Glomerular visceral epithelial cell (primary cell): ENCODE measurements at regions not wholly inside any gene's neighbourhood (a gene's known extent, or its start where the extent isn't known, plus 50 kb on each side); places are given as distances from the start of the nearest gene placed in this dataset.

Experiments
- DNase-seq: peaks from one replicate; pipeline ENCODE4 v3.0.0-alpha.2; 2016; ENCODE audit errors: extremely low spot score

DNA sequence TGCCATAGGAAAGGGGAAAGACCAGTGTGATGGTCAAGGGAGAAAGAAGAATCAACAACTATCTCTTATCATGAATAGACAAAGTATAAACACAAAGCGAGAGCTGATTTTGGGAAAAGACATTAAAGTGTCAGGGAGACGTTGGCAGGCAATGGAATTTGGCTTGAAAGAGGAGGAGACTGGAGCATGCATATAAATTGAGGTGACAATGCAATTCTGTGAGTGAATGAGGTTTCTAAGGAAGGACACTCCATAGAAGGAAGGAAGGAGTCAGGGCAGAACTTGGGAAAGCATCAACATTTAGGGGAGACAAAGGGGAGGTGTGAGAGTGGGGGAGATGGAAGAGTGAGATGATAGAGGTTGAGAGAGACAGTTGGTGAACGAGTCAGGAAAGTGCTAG is 543.0 kb upstream of the TBL1XR1 start:
- no peak for DNase-seq

DNA sequence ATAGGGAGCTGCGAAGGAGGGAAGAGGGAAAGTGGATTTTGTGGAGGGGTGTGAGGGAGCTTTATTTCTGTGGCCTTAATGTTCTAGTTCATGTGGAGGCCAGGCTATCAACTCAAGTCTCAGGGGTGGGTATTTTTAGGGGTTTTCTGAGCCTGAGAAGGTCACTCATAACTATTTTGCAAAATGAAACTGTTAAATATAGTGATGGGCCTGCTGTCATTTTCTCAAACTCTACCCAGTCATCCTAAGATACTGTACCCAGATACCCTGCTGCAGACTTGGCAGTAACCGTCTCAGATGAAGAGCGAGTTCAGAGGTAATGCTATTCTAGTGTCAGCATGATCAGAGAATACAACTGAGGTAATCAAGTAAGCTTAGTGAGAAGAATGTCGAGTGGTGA is 545.0 kb upstream of the TBL1XR1 start:
- DNase-seq, result no peak

DNA sequence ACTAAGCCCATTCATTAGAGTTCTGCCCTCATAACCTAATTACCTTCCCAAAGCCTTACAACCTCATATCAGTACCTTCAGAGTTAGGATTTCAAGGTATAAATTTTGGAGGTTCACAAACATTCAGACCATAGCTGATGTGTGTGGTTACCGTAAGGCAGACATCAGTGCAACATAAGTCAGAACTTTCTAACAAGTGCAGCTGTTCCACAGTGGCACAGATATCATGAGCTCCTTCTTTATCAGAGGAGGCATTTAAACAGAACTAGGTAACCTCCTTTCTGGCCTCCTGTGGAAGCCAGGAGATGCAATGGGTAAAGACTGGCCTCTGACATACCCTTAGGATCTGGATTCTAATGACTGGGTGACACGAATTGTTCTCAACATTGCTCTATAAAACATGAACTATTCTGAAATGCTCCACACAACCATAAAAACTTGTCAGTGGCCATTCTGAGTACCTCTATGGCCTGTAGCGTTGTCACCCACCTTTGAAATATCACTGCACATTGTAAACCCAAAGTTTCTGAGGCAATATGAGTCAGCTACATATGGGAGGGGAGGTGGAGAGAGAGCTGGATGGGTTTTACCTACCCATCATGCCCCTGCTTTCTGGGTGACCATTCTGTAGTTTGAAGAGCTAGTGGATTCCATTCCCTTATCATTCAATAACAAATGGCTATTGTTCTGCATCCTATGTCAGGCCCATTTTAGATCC is 546.0 kb upstream of the TBL1XR1 start:
- no peak for DNase-seq

DNA sequence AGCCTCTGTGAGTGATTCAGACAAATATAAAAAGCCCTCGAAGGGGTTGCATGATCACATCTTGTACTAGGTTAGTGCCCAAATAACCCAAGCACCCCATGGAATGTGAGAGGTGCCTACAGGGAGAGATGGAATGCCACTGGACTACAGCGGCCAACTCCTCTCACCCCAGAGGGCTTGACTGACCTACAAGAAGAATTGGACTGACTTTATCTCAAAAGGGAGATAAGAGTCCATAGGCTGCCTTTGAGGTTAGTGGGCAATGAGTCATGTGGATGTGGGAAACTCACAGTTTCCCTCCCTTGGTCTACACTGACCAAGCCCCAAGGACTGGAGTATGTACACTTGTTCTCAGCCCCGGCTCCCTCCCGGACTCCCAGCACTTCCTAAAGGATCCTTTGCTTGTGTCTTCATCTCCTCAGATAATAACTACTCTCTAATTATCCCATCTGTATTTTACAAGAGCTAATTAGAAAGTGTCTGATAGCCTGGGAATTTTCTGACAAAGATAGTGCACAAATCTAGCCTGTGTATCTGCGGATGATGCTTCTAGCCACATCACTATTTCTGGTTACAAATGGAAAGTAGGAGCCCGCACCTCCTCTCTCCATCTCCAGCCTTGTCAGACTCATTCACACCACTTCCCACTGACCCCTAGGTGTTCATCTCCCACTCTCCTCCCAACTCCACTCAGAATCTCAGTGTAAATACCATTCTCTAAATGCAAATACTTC is 547.8 kb upstream of the TBL1XR1 start:
- peak; percentile 20 for DNase-seq

DNA sequence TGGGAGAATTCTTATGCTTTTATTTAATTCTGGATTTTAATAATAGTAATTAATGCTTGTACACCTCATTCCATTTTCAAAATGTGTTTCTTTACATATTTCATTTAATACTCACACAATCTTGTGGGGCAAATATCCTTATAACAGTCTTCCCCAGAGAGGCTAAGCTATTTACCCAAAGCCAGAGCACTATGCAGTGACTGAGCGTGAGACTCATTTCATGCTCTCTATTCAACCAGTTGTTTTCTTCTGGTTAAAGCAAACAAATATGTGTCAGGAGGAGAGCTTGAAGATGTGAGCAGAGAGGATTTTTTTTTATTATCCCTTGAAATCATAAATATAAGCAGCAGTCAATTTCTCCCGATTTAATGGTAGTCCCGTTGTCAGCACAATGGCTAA is 548.3 kb upstream of the TBL1XR1 start:
- no peak for DNase-seq

DNA sequence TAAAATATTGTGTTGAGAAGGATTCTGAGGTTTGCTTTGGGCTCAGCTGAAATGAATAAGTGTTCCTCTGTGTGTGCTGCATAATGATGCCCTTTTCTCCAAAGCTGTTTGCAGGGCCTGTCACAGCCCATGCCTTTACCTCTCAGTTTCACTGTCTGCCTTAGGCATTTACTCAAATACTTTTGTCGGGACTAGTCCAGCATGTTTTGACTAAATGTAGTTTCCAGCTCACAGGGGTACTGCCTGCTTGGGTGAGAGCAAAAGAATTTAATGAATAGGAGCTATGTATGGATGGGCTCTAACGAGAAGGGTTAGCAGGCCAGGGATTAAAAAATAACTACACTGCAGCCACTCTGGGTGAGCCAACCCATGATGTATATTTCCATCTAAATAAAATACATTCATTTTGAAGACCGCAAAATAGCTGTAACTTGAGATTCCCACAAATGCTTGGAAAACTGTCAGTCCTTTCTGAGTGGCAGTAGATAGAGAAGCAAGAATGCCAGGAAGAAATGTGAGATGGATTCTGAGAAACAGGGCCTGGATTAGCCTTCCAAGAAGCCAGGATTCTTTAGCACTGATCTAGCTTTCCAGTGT is 549.2 kb upstream of the TBL1XR1 start:
- no peak for DNase-seq

DNA sequence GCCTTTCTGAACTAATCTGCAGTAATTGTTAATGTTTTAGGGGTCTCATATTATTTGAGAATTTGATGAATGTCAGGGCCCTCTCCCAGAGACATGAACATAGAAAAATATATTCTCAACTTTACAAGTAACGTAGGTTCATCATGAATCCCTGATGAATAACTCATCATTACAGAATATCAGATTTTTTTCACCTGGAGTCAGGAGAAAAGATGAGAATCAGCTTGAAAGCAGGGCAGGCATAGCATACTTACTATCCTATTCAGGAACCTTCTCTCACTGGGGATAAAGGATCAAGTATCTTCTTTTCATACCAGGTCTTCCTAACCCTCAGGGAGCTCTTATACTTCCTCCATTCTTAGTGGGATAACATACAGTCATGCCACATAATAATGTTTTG is 552.6 kb upstream of the TBL1XR1 start:
- no peak for DNase-seq

DNA sequence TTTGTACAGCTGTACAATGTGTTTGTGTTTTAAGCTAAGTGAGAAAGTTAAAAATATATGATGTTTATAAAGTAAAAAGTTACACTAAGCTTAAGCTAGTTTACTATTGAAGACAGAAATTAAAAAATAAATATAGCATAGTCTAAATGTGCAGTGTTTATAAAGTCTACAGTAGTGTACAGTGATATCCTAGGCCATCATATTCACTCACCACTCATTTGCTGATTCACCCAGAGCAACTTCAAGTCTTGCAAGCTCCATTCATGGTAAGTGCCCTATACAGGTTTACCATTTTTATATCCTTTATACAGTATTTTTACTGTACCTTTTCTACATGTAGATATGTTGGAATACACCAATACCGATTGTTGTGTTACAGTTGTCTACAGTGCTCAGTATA is 553.2 kb upstream of the TBL1XR1 start:
- DNase-seq, result no peak

DNA sequence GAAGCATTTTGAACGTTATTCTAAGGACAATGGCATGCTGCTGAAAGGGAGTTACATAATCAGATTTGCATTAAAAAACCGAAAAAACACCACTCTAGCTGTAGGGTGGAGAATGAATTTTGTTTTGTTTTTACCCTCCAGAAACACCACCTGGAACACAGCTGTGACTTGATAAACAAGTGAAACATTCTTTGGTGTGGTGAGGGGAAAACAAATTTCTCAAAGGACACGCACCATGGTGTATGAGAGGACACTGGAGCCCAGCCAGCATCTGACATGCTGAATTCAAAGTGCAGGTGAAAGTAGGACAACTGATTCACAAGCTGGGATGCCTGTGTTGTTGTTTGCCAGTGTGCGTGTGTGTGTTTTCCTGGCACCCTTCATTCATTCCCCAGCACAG is 554.5 kb upstream of the TBL1XR1 start:
- DNase-seq, result no peak

DNA sequence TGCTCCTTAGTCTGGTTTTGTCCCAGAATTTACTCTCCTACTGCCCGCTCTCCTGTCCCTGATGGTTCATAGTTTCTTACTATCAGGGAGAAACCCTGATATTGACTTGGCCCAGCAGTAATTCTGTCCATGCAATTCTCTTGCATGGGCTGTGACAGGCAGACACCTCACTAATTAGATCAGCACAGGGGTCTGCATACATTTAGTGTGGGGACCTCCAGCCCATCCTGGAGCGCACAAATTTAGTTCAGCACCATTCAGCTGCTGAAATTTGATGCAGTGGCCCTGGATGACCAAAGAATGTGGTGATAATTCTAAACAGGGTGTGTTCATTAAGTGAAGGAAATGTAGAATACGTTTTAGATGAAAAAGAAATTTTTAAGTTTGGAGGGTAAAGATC is 555.5 kb upstream of the TBL1XR1 start:
- DNase-seq, result no peak

DNA sequence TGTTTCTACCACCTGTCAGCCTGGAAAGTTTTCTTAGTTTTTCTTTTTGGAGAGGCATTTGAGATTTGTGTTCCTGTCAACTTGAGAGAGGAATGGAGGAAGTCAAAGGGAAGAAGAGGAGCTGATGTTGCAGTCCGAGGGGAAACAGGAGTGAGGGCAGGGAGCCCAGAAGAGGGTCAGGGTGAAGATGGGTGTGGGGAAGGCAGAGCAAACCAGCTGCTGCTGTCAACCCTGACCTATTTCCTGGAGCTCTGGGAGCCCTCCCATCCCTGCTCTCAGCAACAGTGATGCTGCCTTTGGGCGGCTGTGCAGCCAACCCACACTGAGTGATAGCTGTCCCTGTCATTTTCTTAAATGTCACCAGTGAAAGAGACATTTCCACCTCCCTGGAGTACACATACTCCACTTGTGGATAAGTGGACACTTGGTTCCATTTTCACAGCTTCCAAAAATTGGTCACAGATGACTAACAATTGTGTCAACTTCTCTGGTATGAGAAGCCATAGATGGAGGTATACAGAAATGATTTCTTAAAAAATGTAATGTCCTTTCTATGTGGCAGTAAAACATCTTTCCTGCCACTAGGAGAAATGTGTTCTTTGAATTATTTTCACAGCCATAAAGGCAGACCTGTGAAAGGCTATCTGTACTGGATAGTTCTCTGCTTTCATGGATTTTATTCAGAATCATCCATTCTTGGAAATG is 556.3 kb upstream of the TBL1XR1 start:
- no peak for DNase-seq

DNA sequence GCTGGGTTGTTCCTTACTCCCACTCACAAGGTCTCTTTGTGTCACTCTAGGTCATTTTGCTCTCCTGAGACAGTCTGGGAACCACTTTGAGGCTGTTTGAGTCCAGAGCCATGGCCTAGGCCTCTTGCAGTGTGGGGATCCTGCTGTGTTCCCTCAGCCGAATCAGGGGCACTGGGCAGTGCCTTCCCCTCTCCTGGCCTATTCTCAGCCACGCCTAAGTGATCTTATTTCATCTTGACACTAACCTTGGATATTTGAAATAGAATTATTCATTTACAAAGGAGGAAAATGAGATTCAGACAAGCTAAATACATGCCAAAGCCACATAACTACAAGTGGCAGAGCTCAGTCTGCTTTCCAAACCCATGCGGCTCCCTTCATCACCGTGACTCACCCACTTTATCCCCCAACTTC is 557.2 kb upstream of the TBL1XR1 start:
- no peak for DNase-seq

DNA sequence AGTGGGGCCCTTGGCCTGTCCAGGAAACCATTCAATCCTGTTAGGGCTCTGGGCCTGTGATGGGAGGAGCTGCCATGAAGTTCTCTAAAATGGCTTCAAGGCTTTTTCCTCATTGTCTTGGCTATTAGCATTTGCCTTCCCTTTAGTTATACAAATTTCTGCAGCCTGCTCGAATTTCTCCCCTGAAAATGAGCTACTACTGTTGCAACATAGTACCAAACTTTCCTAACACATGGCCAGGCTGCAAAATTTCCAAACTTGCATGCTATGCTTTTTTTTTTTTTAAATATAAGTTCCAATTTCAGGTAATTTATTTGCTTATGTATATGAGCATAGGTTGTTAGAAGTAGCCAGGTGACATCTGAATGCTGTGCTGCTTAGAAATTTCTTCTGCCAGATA is 560.8 kb upstream of the TBL1XR1 start:
- DNase-seq, result no peak

DNA sequence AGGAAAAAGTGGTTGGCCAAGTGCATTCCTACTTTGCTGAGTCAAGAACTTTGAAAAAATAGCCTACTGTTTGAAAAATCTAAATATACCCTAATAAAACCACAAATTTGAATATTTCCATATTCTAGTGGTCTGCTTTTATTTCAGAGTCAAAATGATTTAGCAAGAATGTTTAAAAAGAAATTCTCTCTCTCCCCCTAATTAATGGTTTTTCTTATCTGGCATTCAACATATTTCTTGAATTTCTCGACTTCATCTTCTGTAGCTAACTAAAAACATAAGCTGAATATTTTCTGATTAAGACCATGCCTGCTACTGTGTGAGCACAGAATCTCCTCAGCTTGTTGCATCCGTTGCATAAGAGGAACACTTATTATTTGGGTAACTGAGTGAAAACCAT is 563.5 kb upstream of the TBL1XR1 start:
- DNase-seq, result no peak

DNA sequence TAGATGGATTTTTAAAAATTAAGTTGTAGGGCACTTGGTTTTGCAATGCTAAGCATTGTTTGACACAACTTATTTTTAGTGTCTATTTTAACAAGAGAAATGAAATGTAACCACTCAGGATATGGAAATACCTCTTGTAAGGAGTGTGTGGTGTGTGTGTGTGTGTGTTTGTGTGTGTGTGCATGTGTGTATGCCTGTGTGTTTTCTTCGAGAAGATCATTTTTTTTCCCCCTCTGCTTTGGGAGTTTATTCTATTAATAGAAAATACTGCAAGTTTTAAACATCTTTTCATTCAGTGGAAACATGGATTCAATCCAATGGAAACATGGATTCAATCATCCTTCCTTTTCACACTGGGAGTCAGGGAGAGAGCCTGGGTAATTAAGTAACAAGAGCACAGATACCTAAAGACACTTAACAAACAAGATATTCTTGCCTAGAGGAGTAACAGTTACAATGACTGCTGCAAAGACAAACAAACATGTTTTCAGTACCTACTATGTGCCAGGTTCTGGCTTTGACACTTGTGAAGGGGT is 567.2 kb upstream of the TBL1XR1 start:
- DNase-seq, result no peak

DNA sequence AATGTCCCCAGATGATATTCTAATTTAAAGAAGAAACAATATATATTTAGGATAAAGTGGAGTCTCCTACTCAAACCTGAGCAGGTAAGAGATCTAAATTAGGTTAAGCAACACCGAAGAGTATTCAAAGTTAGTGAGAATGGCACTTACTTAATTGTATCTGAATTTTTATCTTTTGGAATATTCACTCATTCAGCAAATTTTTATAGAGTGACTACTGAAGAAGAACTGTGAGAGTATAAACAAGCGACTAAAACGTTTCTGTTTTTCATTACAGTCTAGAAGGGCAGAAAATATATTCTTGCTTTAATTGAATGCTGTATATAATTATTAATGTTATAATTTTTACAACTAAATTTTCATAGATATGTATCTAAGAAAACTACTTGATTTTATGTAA is 567.7 kb upstream of the TBL1XR1 start:
- no peak for DNase-seq

DNA sequence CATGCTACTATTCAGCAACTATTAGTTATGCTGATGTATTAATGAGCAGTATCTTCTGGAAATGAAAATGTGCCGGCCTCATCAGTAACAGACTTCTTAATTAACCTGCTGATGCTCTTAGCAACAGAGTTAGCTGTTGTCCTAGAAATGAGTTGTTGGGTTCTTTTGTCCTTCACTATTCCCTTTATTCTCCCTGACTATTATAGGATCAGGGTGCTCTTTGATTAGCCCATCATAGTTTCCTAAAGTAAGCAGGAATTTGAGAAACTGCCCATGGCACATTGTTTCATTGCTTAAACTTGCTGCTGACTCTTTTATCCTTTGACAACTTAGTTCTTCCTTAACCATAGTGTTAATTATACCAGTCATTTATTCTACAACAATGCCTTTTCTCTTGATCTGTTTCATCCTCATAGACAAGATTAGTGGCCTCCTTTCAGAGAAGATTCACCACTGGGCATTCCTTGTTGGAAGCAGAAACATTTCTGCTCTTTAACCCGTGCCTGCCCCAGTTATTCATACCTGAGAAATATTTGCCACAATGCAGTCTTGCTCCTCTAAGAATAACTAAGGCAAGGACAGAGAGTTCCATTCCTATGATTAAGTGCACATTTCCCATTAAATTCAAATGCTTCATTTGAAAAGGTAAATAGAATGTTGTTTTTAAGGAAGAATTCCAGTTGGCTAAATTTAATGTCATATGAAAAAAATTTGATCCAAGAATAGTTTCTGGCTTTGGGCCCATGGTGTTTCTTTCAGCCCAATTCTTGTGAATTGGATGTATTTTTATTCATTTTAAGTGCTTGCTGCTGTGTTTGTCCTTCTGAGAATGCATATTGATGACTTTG is 573.3 kb upstream of the TBL1XR1 start:
- peak; percentile 14 for DNase-seq

DNA sequence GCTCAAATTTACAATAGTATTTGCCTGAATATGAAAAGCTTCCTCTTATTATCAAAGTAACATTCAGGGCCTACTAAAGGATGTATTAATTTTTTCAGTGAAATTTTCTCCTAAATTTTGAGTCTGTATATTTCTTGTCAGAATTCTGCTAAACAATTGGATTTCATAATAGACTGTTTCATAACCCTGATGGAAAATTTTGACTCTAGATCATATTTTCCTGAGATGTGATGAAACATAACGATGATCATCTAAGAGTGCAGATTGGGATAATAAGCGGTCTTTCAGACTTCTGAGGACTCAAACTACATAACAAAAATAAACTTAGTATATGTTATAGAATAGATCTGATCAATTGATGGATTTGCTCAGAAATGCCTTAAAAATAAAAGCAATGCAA is 574.5 kb upstream of the TBL1XR1 start:
- DNase-seq, result no peak

DNA sequence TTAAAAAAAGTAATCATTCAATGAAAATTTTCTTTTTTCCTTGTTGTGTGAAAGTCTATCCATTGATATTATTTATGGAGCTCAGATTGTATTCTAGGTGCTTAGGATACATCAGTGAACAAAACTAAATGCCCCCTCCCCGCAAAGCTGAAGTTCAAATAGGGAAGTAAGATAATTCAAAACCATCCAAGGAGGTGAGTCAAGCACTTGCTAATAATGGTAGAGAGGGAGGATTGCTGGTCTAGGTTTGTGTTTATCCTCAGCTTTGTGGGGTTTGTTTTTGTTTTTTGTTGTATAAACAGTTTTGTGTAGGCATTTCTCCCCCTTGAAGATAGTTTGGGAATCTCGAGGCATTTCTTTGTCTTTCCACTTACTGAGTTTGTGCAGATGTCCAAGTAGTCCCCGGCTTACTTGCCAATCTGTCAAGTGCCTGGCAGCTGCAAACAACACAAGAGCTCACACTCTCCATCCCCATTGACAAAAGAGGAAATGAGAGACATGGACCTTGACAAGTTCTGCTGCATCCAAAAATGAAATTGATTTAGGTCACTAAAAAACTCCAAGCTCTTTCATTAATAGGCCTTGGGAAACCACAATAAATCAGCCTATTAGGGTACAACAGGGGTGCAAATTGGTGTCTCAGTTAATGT is 575.8 kb upstream of the TBL1XR1 start:
- no peak for DNase-seq

DNA sequence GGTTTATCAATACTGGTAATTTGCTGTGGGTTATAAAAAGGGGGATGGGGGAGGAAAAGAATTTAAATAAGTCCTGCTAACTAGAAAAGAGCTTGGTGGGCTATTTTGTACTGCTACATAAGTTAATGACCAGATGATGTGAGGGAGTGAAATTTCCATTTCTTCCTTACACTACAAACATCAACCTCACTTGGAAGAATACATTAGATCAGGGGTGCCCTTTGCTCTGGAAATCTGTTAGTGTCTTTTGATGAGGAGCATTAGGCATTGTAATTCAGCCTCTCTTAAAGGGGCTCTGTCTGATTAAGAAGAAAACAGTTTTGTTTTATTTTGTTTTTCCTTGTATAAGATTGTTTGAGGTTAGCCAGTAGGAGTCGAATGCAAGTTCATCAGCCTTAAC is 576.4 kb upstream of the TBL1XR1 start:
- DNase-seq, result no peak

DNA sequence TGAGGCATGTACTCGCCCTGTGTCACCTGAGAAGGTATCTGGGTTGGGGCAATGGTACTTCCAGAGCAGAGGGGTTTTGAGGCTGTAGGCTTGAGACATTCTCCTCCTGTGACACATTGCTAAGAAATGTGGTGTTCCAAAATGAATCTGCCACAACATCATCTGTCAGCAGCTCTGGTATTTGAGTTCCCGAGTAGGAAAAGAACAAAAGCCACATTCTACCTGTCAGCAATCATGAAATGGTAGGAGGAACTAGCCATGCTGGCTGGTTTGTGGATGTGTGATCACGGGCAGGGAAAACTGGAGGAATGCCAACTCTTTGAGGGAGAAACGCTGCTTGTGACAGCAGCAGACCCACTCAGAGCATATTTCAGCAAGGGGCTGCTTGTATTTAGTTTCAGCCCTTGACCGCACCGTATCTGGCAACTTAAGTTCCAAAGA is 579.4 kb upstream of the TBL1XR1 start:
- peak; percentile 91 for DNase-seq
